OCI-LY7 (cell line): ENCODE measurements at regions not wholly inside any gene's neighbourhood (a gene's known extent, or its start where the extent isn't known, plus 50 kb on each side); places are given as distances from the start of the nearest gene placed in this dataset.

ENCODE experiments used
- BruUV-seq: library from RNA; stranded (reverse); fragments of 400-500 nt; replicated peaks from 2 replicates; lab custom pipeline; 2021; lab: Mats Ljungman, UMichigan
- CTCF ChIA-PET: fragments of 300-600 bp; sonication (Branson Sonifier 250); formaldehyde crosslinking; loops from one replicate; lab custom pipeline; 2022; ENCODE audit warnings: antibody characterized with exemption; ENCODE audit not compliant: unreplicated experiment; lab: Charles Lee
- POLR2A ChIA-PET: fragments of 300-600 bp; sonication (Branson Sonifier 250); formaldehyde crosslinking; loops from one replicate; lab custom pipeline; 2022; ENCODE audit warnings: antibody characterized with exemption; lab: Charles Lee
- DNase-seq: peaks from one replicate; pipeline ENCODE4 v3.0.0-alpha.2; 2015; ENCODE audit warnings: low spot score
- H2AFZ ChIP-seq: fragments of 200-600 bp; sonication (generic), shearing (Covaris generic); 2 replicates; pipeline ENCODE4 v1.6.1; 2014; ENCODE audit warnings: mild to moderate bottlenecking, antibody characterized with exemption, low read length, moderate library complexity
- H3K27ac ChIP-seq: fragments of 200-600 bp; sonication (generic); 2 replicates; pipeline ENCODE4 v1.5.1; 2014; ENCODE audit warnings: mixed run types, low read depth, mild to moderate bottlenecking, moderate library complexity, low read length, inconsistent platforms; ENCODE audit not compliant: poor library complexity, severe bottlenecking
- H3K36me3 ChIP-seq: fragments of 200-600 bp; sonication (generic); 2 replicates; pipeline ENCODE4 v1.6.1; 2014; ENCODE audit warnings: mild to moderate bottlenecking, antibody characterized with exemption, low read length, moderate library complexity, mixed read lengths; ENCODE audit not compliant: insufficient read depth
- H3K4me1 ChIP-seq: fragments of 200-600 bp; sonication (generic); 2 replicates; pipeline ENCODE4 v1.5.1; 2014; ENCODE audit warnings: mild to moderate bottlenecking, low read length; ENCODE audit not compliant: insufficient read depth, poor library complexity, severe bottlenecking
- H3K4me2 ChIP-seq: fragments of 200-600 bp; sonication (generic); 2 replicates; pipeline ENCODE4 v1.6.1; 2014; ENCODE audit warnings: mild to moderate bottlenecking, low read length
- H3K4me3 ChIP-seq: fragments of 200-600 bp; sonication (generic); 2 replicates; pipeline ENCODE4 v1.5.1; 2014; ENCODE audit warnings: mild to moderate bottlenecking, low read depth, low read length; ENCODE audit not compliant: poor library complexity, severe bottlenecking
- H3K79me2 ChIP-seq: fragments of 200-600 bp; sonication (generic); 2 replicates; pipeline ENCODE4 v1.6.1; 2016; ENCODE audit warnings: low read depth, mild to moderate bottlenecking, low read length, moderate library complexity, mixed read lengths; ENCODE audit not compliant: insufficient read depth
- H3K9me2 ChIP-seq: fragments of 200-600 bp; sonication (generic); 2 replicates; pipeline ENCODE4 v1.6.1; 2016; ENCODE audit warnings: mild to moderate bottlenecking, low read length, mixed read lengths; ENCODE audit not compliant: insufficient read depth
- H3K9me3 ChIP-seq: fragments of 200-600 bp; sonication (generic); 2 replicates; pipeline ENCODE4 v1.6.1; 2014; ENCODE audit warnings: mild to moderate bottlenecking, mixed run types, low read length, mixed read lengths
- H4K20me1 ChIP-seq: fragments of 200-600 bp; sonication (generic); 2 replicates; pipeline ENCODE4 v1.6.1; 2014; ENCODE audit warnings: mild to moderate bottlenecking, antibody characterized with exemption, low read length, moderate library complexity, mixed read lengths; ENCODE audit not compliant: insufficient read depth
- CTCF ChIP-seq: fragments of 200-600 bp; sonication (generic); conservative IDR thresholded peaks from 2 replicates; pipeline ENCODE4 v1.5.1; 2014; ENCODE audit warnings: mild to moderate bottlenecking, antibody characterized with exemption, low read length, moderate library complexity, mixed read lengths
- EZH2phosphoT487 ChIP-seq: fragments of 200-600 bp; sonication (generic); IDR thresholded peaks from 2 replicates; pipeline ENCODE4 v1.6.1; 2018; ENCODE audit warnings: low read depth, borderline replicate concordance, mild to moderate bottlenecking, mixed run types, antibody characterized with exemption, low read length, moderate library complexity, mixed read lengths
- intact Hi-C: fragments of 100-400 bp; cut with micrococcal nuclease; formaldehyde crosslinking; loops from one replicate; pipeline ENCODE4 v1.10.0; 2022; ENCODE audit not compliant: unreplicated experiment

- H3K27ac ChIP-seq = no peak overlapping the region
- CTCF ChIA-PET = no interaction called here
- no peak overlapping the region for H3K4me3 ChIP-seq
- no peaks in the 10 kb centered on the region for H3K9me3 ChIP-seq
- DNase-seq = no peak
- H3K79me2 ChIP-seq = no peaks in the 10 kb centered on the region
- H3K4me1 ChIP-seq = no peaks in the 10 kb centered on the region
- no peaks in the 10 kb centered on the region for H3K36me3 ChIP-seq
- no peaks in the 10 kb centered on the region for H4K20me1 ChIP-seq
- POLR2A ChIA-PET = no interaction called here
- BruUV-seq = no TSS peak
- intact Hi-C loops = no loop called here
- H3K4me2 ChIP-seq = no peak overlapping the region
- TF ChIP-seq EZH2phosphoT487 (no peak), CTCF (no peak)
- no peaks in the 10 kb centered on the region for H3K9me2 ChIP-seq
- no peak overlapping the region for H2AFZ ChIP-seq
Measured at GRCh38 chr17:5898406-5898805, 171.8 kb upstream of the WSCD1 start.

- no peak overlapping the region for H3K27ac ChIP-seq
- POLR2A ChIA-PET = no interaction called here
- CTCF ChIA-PET = no interaction called here
- H3K4me3 ChIP-seq = no peak overlapping the region
- H4K20me1 ChIP-seq = no peaks in the 10 kb centered on the region
- no peaks in the 10 kb centered on the region for H3K9me3 ChIP-seq
- no peak overlapping the region for H2AFZ ChIP-seq
- no peak overlapping the region for H3K4me2 ChIP-seq
- H3K9me2 ChIP-seq = no peaks in the 10 kb centered on the region
- H3K36me3 ChIP-seq = no peaks in the 10 kb centered on the region
- BruUV-seq = no TSS peak
- H3K79me2 ChIP-seq = no peaks in the 10 kb centered on the region
- DNase-seq = no peak
- TF ChIP-seq EZH2phosphoT487 = no peak
- no peak for TF ChIP-seq CTCF
- intact Hi-C loops = no loop called here
- H3K4me1 ChIP-seq = no peaks in the 10 kb centered on the region
Measured at GRCh38 chr17:5899496-5900195, 170.5 kb upstream of the WSCD1 start.

- Histone ChIP-seq H3K4me2 (no peak overlapping the region), H3K9me3 (no peaks in the 10 kb centered on the region), H3K36me3 (no peaks in the 10 kb centered on the region), H3K79me2 (no peaks in the 10 kb centered on the region), H3K9me2 (no peaks in the 10 kb centered on the region), H2AFZ (no peak overlapping the region), H3K4me3 (no peak overlapping the region), H3K27ac (no peak overlapping the region), H4K20me1 (no peaks in the 10 kb centered on the region), H3K4me1 (no peaks in the 10 kb centered on the region)
- CTCF ChIA-PET = no interaction called here
- no peak for DNase-seq
- BruUV-seq = no TSS peak
- POLR2A ChIA-PET = no interaction called here
- intact Hi-C loops = no loop called here
- no peak for TF ChIP-seq CTCF
- no peak for TF ChIP-seq EZH2phosphoT487
Measured at GRCh38 chr17:5901731-5902130, 168.4 kb upstream of the WSCD1 start.
